8988T (cell line): ENCODE measurements at regions not wholly inside any gene's neighbourhood (a gene's known extent, or its start where the extent isn't known, plus 50 kb on each side); places are given as distances from the start of the nearest gene placed in this dataset.

ENCODE experiments used
- DNase-seq: peaks from one replicate; pipeline ENCODE4 v3.0.0; 2011

DNA sequence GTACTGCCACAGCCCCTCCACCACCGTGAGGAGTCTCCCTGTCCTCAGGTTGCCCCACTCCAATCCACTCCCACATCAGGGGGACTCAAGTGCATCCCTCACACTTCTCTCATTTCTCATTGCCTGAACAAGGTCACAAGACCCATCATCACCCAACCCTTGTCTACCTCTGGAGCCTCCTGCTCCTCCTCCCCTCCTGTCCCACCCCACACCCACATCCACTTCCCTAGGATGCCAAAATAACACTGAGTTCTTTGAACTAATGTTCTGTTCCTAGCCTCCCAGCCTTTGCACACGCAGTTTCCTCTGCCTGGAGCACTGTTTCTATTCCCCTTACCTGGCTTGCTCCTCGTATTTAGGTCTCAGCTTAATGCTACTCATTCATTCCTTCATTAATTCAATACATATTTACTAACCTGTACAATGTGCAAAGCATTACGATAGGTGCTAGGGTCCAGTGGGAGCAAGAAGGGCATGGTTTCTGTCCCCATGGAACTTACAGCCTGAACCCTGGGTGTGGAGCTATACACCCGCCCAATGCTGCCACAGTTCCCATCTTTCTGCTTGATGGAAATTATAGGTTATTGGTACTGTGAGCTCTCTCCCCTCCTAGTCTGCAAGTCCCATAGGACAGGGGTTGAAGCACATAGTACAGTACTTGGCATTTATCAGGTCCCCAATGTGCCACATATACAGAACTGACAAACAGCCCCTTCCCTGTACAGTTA lies 96.1 kb upstream of the GRIK3 start:
- DNase-seq: no peak

DNA sequence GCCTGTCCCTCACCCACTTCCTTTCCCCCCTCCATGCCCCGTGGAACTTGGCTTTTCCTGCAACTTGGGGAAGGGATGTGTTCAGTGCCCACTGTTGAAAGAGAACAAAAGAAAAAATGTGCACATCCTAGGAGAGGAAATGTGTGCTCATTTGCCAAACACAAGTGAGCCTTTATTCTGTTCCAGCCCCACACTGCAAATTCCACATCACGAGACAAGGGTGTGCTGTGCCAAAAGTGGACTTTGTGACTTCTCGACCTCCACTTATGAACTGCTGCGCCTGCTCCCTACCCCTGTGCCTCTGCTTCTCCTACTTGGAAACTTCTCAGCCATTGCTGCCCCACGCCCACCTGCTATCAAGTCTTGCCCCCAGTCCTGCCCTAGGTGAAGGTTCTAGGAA lies 97.0 kb upstream of the GRIK3 start:
- no peak for DNase-seq

DNA sequence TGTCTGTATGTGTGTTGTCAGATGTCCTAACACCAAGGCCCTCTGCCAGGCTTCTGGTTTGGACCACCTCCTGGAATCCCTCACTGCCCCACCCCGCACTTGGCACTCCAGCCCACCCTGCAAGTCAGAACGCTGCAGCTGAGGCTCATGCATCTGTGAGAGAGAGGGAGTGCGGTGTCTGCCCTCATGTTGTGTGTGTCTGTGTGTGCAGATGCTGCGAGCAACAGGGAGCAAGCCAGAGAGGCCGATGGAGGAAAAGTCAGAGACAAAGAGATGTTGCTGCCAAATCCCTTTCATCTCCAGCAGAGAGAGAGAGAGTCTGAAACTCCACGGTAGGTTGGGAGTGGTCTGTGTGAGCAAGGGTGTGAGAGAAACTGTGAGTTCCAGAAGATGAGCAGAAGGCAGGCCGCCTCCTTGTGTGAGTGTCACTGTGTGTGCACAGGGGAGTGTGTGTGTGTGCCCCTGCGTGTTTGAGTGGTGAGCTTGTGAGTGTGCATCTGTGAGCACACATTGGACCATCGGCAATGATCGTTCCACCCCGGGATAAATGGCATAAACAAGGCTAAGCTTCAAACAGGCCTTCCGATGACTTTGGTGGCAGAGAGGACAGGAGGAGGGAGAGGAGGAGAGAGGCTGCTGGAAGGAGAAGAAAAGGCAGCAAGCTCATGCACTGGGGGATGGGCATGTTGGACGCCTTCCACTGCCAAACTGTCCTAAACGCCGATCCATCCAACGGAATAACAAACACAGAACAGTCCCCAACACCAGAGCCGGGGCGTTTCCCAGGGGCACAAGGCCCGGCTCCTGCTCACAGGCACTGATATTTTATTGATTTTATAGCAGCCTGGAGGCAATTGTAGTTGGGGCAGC lies 99.2 kb upstream of the GRIK3 start:
- no peak for DNase-seq

DNA sequence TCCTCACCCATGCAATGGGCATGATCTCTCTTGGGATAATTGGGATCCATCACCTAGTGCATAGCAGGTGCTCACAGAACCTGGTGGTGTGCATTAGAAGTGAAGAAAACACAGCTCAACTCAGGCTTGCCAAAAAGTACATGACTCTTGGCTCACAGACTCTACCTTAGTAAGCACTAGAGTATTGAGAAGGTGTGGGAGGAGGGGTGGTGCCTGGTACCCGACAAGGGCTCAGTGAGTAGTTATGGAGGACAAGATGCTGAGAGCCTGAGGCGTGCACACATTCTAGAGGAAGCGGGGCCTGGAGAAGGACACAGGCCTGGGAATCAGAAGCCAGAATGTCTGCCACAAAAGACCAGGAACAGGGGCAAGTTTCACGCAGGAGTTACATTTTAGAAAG lies 100.3 kb upstream of the GRIK3 start:
- no peak for DNase-seq

DNA sequence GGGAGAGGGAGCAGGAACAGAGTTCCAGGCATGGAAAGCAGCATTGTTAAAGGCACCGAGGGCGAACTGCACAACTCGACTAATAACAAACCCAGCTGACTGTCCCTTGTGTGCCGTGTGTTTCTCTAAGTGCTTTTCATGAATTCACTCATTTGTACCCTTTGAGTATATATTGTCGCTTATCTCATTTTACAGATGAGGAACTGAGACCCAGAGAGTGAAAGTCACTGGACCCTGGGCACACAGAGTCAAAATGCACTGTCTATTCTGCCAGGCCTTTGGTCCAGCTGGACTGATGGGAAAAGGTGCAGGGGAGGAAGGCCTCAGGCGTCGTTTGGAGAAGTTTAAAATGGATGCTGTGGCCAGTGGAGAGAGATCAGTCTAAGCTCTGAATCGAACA lies 100.7 kb upstream of the GRIK3 start:
- DNase-seq: no peak

DNA sequence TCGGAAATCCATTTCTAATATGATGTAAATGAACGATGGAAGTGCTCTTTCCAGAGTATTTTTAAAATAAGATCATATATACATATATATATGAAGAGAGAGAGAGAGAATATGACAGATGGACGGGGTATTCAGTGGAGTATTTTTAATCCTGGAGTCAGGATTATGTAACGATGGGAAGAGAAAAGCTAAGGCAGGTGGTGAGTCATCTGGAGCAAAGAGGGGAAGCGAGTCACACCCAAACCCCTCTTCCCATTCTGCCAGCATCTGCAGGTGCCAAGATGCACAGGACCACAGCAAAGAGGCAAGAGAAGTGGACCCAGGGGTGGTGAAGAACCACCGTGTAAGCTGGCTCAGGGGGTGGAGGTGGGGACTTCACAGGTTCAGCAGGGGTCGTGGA lies 102.7 kb upstream of the GRIK3 start:
- DNase-seq: no peak

DNA sequence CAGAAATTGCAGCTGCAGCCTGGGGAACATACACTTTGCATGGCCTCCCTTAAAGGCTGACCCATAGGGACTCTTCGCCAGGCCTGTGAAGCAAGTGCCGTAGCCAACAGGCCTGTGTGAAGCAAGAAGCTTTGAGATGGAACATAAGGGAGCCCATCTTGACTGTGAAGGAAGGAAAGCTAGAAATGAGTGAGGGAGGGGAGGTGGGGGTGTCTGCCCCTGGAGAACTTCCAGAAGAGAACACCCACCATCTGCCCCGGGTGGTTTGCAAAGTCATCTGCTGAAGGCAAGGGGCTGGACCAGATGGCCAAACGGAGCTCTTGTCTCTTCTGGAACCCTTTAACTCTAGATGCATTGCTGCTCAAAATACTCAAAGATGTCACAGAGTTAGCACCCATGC lies 103.3 kb upstream of the GRIK3 start:
- no peak for DNase-seq

DNA sequence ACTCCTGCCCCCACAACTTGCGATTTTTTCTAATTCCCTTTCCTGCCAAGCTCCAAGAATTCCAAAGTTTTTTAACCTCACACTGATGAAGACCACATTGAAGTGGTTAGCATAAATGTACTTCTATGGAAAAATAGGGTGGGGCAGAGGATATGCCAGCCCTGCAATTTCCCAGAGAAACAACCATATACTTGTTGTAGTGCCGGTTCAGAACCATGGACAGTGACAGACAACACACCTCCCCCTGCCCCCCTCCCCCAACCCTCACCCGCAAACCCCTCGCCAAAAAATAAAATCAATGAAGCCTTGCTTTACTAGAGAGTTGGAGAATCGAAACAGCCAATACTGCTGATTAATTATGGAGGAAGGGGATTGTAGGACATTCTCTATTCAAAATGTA lies 109.5 kb upstream of the GRIK3 start:
- no peak for DNase-seq

DNA sequence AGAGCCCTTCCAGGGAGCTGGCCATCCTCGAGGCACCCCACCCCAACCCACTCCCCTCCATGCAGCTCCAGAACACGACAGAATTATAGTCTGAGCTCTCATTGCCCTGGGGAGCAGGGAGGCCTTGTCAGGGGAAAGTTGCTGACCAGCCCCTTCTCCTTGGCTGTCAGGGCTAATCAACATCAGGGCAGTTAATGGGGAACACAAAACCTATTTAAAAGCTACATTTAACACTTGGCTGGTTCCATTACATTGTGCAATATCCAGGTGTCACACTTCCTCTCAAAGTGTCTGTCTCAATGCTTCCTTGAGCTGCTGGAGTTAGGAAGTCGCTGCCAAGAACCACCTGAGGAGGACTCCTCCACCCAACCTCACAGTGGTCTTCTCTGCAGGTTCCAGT lies 111.8 kb upstream of the GRIK3 start:
- DNase-seq: no peak

DNA sequence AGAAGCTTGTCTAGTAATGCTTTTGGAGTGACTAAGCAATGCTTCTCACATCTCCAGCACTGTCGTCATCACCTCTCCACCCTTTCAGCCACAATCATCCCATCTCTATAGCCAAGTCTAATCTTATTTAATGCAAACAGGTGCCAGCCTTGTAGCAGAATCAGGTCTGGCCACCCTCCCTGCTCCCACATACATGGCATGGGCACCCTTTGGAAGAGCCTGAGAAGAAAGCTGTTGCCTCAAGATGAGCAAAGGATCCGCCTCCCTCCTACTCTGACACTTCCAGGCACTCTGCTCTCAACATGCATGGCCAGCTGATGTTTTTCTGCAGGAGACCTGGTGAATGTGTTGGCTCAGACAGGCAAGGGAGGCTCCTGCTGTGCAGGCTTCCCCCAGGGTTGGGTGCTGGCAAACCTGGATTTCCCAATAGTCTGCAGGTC lies 113.1 kb upstream of the GRIK3 start:
- DNase-seq: no peak

DNA sequence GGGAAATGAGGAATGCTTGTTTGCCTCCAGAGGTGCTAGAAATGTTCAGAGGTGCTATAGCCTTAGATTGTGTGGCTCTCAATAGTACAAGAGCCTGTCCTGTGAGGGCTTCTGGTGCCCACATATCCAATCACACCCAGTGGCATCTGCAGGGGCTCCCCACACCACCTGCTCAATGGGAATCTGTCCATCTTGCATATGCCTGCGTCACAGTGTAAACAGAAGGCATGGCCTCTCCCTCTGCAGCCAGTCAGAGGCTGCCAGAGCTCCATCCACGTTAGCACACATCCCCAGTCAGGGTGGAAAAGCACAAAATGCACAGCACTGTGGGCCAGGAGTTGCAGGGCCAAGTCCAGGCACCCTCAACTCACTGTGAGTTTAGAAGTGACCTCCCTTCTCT lies 113.6 kb upstream of the GRIK3 start:
- no peak for DNase-seq

DNA sequence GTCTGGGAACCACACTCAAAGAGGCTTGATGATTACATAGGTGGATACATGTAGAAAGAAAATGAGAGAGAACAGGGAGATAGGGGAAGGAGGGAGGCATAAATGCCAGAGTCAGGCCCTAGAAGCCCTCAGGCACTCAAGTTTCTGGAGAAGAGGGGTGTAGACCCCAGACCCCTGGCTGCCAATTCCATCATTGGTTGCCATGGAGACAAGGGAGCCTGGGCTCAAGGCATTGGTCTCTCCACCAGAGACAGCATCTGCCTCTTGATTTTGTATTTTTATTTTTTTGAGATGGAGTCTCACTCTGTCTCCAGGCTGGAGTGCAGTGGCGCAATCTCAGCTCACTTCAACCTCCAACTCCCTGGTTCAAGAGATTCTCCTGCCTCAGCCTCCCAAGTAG lies 114.3 kb upstream of the GRIK3 start:
- DNase-seq: no peak

DNA sequence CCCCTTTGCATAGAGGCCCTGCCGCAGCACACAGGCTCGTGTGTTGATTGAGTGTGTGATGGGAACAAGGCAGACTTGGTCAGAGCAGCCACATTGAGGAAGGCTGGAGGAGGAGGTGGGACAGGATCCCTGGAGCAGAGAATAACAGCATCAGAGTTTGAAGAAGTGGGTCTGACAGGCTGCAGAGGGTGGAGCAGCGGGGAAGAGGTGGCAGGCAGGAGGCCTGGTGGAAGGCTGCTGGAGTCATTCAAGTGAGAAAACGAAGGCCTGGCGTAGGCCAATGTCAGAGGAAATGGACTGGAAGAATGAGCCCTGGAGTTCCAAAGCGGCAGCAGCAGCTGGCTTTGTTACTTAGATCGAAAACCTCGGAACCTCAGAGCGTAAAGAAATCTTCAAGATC lies 115.0 kb upstream of the GRIK3 start:
- DNase-seq: no peak

DNA sequence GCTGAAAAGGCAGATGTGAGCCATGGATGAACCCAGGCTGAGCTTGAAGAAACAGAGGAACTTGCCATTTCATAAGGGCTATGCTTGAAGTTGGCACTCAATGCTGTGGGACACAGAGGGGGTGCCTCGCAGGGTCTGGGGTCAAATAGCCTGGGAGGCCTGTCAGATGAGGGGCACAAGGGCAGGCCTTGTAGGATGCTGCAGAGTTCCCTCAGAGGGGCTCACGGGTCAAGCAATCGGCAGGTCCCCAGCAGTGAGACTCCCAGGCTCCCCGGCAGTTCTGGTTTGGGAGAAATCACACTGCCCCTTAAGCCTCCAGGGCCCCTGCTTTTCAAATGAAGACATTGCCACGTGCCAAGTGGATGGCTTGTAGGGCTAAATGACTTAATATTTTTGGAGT lies 116.7 kb upstream of the GRIK3 start:
- no peak for DNase-seq

DNA sequence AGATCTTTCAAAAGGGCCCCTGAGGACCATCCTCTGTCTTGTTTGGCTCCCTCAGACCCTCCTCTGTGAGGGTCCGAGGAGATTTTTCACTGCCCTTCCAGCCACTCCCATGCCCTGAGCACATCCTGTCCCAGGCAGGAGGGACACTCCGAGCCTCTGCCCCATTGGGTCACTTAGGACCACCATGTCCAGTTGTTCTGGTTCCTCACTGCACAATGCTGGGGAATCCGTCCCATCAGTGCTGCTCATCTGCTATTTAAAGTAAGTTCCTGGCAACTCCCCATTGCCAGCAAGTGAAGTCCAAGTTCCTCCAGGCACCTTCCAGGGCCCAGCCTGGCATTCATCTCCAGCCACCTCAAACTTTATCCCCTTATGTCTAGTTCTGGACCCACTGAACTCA lies 117.5 kb upstream of the GRIK3 start:
- DNase-seq: no peak

DNA sequence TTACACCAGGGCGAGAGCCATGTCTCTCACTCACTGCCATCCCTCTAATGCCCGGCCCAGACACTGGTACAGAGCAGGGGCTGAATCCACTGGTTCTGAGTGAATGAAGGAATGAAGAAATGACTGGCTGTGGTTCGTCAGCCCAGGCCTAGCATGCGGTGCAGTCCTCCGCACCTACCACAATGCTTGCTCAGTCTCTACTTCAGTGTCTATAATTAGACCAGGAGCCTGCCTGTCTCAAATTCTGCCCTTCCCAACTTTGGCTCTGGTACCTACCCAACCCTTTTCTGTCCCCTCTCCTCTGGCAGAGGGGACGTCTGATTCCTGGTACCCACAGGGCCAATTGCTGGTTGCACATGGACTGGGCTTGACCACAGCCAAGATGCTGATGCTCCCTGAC lies 118.2 kb upstream of the GRIK3 start:
- DNase-seq: no peak

DNA sequence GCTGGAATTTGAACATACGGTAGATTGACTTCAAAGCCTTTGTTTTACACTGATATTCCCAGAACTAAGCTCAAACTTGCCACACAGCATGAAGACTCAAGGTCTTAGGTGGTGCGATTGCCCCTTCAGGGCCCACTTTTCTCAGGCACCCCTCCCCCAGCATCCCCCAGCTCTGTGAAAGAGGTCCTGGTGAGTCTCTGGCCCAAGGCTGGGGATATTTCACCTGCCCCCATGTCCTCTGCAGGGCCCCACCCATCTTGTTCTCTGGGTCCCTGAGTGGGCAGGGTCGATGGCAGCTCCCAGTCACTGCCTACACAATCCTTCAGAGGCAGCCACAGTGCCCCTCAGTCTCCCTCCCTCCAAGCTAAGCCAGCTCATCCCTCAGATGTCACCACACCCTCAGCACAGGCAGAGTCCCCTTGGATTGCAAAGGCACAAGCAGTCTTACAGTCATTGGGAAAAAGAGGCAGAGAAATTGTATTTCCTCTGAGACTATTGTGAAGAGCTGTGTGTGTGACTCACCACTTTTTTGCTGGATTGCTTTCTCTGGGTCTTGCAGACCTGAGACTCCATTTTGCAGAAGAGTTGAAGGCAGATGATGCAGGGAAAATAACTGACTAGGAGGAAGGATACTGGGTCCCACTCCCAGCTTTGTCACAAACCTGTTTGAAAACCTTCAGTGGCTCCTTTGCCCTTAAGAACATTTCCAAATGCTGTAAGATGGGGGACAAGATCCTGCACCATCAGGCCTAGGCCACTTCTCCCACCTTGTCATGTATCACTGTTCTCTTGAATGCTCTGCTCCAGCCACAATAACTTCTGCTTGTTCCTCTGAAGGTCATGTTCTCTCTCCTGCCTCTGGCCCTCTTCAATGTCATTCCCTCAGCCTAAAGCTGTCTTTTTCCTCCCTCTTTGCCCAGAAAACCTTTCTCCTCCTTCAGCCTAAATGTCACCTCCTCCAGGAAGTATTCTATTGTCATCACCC lies 119.1 kb upstream of the GRIK3 start:
- no peak for DNase-seq

DNA sequence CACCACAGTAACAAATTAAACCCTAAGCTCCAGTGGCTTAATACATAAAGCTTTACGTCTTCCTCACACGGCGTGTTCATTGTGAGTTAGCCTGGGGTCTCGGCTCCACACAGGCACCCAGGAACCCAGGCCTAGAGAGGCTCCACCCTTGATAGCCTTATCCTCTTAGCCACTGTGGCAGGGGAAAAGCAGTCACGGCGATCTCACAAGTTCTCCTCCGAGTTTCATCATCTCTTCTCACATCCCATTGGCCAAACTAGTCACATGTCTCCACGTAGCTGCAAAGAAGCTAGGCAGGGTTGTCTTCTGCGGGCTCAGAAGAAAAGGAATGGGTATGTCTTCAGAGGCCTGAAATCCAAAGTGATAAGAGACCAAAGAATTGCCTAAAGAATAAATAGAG lies 122.3 kb upstream of the GRIK3 start:
- DNase-seq: no peak

DNA sequence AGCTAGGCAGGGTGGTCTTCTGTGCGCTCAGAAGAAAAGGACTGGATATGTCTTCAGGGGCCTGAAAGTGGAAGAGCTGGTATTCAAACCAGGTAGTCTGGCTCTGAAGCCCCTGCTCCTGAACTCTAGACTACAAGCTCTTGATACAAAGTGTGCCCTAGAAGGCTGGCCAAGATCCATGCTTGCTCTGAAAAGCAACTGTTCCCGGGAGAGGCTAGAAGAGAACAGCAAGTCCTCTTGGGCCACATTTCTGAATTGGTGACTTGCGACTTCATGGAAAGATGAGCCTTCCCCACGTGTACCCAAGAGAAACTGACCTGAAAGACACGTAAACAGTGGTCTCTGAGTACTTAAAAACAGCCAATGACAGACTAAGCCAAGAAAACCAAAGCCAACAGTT lies 123.3 kb upstream of the GRIK3 start:
- DNase-seq: no peak

DNA sequence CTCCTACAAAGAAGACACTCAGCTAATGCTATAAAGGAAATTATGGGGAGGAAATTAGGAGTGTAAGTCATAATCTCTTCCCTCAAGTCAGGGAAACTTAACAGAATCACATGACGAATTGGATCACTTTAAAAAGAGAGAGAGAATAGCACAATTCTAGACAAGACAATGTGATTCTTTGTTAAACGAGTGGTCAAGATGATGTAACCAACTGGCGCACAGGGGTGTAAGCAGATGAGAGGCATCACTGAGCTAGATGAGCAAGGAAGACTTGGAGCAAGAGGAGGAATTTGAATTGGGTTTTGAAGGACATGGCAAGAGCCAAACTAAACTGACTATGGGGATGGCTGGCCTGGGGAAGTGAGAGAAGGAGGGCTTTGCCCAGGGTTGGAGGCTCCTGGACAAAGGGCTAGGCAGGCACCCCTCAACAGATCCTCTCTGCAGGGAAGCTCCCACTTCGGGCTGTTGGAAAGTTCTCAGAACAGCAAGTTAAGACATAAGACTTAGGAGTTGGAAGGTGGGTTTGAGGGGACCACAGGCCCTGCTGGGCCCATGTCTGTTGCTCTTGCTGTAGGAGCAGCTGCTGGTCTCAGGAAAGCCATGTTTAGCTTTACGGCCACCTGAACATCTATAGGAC lies 123.9 kb upstream of the GRIK3 start:
- DNase-seq: no peak

DNA sequence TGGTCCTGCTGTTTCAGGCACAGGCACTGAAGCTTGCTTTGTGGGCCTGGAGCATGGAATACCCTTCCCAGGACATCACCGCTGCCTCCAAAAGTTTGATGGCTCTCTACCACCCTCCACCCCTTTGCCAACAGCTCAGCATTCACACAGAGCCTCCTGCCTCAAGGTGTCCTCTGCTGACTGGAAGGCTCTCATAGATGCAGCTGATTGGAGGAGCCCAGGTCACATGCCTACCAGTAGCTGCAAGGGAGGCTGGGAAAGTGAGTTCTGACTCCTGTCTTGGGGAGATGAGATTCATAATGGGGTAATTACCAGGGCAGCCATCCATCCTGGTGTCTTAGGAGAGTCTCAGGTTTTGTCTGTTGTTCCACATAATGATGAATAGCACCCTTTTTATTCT lies 124.8 kb upstream of the GRIK3 start:
- no peak for DNase-seq

DNA sequence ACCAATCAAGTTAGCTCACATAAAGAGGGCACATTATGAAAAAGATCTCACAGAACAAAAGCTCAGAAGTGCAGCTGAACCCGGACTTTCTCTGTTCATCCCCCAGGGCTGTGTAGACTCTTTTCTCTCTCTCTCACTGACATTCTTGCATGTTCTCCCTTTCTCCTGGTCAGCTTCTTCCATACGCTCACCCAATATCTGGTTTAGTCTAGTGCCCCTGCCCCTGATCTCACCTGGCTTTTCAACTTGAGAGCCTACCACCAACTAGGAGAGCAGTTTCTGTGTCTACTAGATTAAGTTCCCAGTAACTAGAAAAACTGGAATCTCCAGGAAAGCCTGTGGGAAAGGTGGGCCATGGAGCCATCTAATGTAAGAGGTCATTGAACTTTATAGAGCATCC lies 126.9 kb upstream of the GRIK3 start:
- DNase-seq: no peak

DNA sequence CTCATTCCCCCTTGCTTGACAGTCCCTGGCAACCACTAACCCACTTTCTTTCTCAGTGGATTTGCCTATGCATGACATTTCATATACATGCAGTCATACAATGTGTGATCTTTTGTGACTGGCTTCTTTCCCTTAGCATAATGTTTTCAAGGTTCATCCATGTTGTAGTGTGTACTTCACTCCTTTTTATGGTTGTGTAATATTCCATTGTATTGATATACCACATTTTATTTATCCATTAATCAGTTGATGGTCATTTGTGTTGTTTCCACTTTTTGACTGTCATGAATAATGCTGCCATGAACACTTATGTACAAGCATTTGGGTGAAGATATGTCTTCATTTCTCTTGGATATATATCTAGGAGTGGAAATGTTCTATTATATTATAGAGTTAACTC lies 127.7 kb upstream of the GRIK3 start:
- DNase-seq: no peak
